ENCODE measurements at regions not wholly inside any gene's neighbourhood (a gene's known extent, or its start where the extent isn't known, plus 50 kb on each side); places are given as distances from the start of the nearest gene placed in this dataset.

GRCh38 chr3:157805538-157805937 lies 300.7 kb downstream of the SHOX2 start:
- H3F3A ChIP-seq (ENCODE audit: insufficient read depth, low read length), result no peaks in the 10 kb centered on the region
- no peak overlapping the region for H3K4me2 ChIP-seq (ENCODE audit: low read length)
- no peaks in the 10 kb centered on the region for H3K79me2 ChIP-seq (ENCODE audit: insufficient read depth, low read length)
- no peak overlapping the region for H3K4me3 ChIP-seq (ENCODE audit: low read depth, low read length, poor library complexity, severe bottlenecking)
- no peaks in the 10 kb centered on the region for H3K27me3 ChIP-seq (ENCODE audit: insufficient read depth, low read length)
- no peaks in the 10 kb centered on the region for H3K9me2 ChIP-seq (ENCODE audit: low read depth, low read length)
- no peaks in the 10 kb centered on the region for H3K9me3 ChIP-seq (ENCODE audit: low read length)
- H3K4me1 ChIP-seq (ENCODE audit: insufficient read depth, low read length, severe bottlenecking), result no peaks in the 10 kb centered on the region
- no peak overlapping the region for H3K27ac ChIP-seq (ENCODE audit: low read depth, low read length, poor library complexity, severe bottlenecking)
- no peaks in the 10 kb centered on the region for H4K20me1 ChIP-seq (ENCODE audit: insufficient read depth, low read length)
- TF ChIP-seq CTCF (IDR thresholded peaks at IDR 0.05; ENCODE audit: low read length), result no peak
- no peaks in the 10 kb centered on the region for H3K36me3 ChIP-seq (ENCODE audit: insufficient read depth, low read length)
- H2AFZ ChIP-seq (ENCODE audit: low read length), result no peak overlapping the region
- no peak overlapping the region for H3K9ac ChIP-seq (ENCODE audit: low read length)

- H3K9me2 ChIP-seq (ENCODE audit: low read depth, low read length), result no peaks in the 10 kb centered on the region
- H3K4me2 ChIP-seq (ENCODE audit: low read length), result no peak overlapping the region
- no peak overlapping the region for H3K9ac ChIP-seq (ENCODE audit: low read length)
- no peak overlapping the region for H3K4me3 ChIP-seq (ENCODE audit: low read depth, low read length, poor library complexity, severe bottlenecking)
- H3K27ac ChIP-seq (ENCODE audit: low read depth, low read length, poor library complexity, severe bottlenecking), result no peak overlapping the region
- no peaks in the 10 kb centered on the region for H3F3A ChIP-seq (ENCODE audit: insufficient read depth, low read length)
- no peak overlapping the region for H2AFZ ChIP-seq (ENCODE audit: low read length)
- no peaks in the 10 kb centered on the region for H4K20me1 ChIP-seq (ENCODE audit: insufficient read depth, low read length)
- H3K36me3 ChIP-seq (ENCODE audit: insufficient read depth, low read length), result no peaks in the 10 kb centered on the region
- H3K9me3 ChIP-seq (ENCODE audit: low read length), result no peaks in the 10 kb centered on the region
- H3K4me1 ChIP-seq (ENCODE audit: insufficient read depth, low read length, severe bottlenecking), result no peaks in the 10 kb centered on the region
- no peaks in the 10 kb centered on the region for H3K79me2 ChIP-seq (ENCODE audit: insufficient read depth, low read length)
- TF ChIP-seq CTCF (IDR thresholded peaks at IDR 0.05; ENCODE audit: low read length), result no peak
- TF ChIP-seq EZH2 (IDR thresholded peaks at IDR 0.05; ENCODE audit: borderline replicate concordance, low read length), result no peak
- no peaks in the 10 kb centered on the region for H3K27me3 ChIP-seq (ENCODE audit: insufficient read depth, low read length)
Observed at GRCh38 chr3:157794771-157795170, 291.6 kb upstream of the VEPH1 start.

- Histone ChIP-seq H3K27ac (ENCODE audit: low read depth, low read length, poor library complexity, severe bottlenecking) (no peak overlapping the region), H3K9ac (ENCODE audit: low read length) (no peak overlapping the region), H3K9me3 (ENCODE audit: low read length) (no peaks in the 10 kb centered on the region), H2AFZ (ENCODE audit: low read length) (no peak overlapping the region), H3K27me3 (ENCODE audit: insufficient read depth, low read length) (no peaks in the 10 kb centered on the region), H3K79me2 (ENCODE audit: insufficient read depth, low read length) (no peaks in the 10 kb centered on the region), H3K9me2 (ENCODE audit: low read depth, low read length) (no peaks in the 10 kb centered on the region), H3F3A (ENCODE audit: insufficient read depth, low read length) (no peaks in the 10 kb centered on the region), H3K4me3 (ENCODE audit: low read depth, low read length, poor library complexity, severe bottlenecking) (no peak overlapping the region), H3K4me2 (ENCODE audit: low read length) (no peak overlapping the region), H3K36me3 (ENCODE audit: insufficient read depth, low read length) (no peaks in the 10 kb centered on the region), H3K4me1 (ENCODE audit: insufficient read depth, low read length, severe bottlenecking) (no peaks in the 10 kb centered on the region), H4K20me1 (ENCODE audit: insufficient read depth, low read length) (no peaks in the 10 kb centered on the region)
- TF ChIP-seq CTCF (IDR thresholded peaks at IDR 0.05; ENCODE audit: low read length), result no peak
- no peak for TF ChIP-seq EZH2 (IDR thresholded peaks at IDR 0.05; ENCODE audit: borderline replicate concordance, low read length)
Observed at GRCh38 chr3:157793745-157794144, 290.5 kb upstream of the VEPH1 start.
